ENCODE measurements at regions not wholly inside any gene's neighbourhood (a gene's known extent, or its start where the extent isn't known, plus 50 kb on each side); places are given as distances from the start of the nearest gene placed in this dataset.

GRCh38 chr14:99040052-99040451 is 231.9 kb downstream of the BCL11B start (continued):
- TF ChIP-seq, protein P1, sequence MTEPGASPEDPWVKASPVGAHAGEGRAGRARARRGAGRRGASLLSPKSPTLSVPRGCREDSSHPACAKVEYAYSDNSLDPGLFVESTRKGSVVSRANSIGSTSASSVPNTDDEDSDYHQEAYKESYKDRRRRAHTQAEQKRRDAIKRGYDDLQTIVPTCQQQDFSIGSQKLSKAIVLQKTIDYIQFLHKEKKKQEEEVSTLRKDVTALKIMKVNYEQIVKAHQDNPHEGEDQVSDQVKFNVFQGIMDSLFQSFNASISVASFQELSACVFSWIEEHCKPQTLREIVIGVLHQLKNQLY (CRISPR knock-in tag; IDR thresholded peaks at IDR 0.05): no peak
- no peak for TF ChIP-seq FOXP1 (CRISPR knock-in tag; IDR thresholded peaks at IDR 0.05; ENCODE audit: borderline replicate concordance)
- no peak for TF ChIP-seq ZSCAN18 (CRISPR knock-in tag; IDR thresholded peaks at IDR 0.05)

DNA sequence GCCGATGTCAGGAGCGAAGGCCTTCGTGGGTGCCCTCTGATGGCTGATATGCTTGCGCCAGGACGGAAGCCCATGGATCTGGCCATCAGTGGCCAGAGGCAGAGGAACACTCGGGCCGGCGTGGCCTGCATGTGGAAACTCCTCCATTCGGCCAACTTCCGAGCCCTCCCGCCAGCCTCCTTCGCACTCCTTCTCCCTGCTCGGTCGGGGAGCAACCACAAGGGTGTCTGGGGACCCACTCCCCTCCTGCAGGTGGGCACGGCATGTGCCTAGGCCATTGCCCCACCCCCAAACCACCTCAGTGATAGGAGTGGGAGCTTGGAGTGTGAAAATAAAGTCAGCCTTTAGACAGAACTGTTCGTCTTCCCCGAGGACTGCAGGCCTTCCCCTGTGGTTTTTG is 231.3 kb downstream of the BCL11B start:
- CTCF ChIA-PET: interaction anchor here (1.1 kb wide), 1 partner anchor 226 kb away, joined by 5 read pairs; no protein-coding TSS in a partner anchor
- Mint-ChIP-seq H3K36me3 (peaks cover 3% of the 10 kb centered on the region; the same call in 1 of the 2 replicates), H3K9me3 (peaks cover 14% of the 10 kb centered on the region), H3K27ac (no peak overlapping the region), H3K4me3 (no peak overlapping the region), H3K4me1 (peaks cover 11% of the 10 kb centered on the region), H3K27me3 (ENCODE audit: low read depth) (no peaks in the 10 kb centered on the region)
- DNase-seq (ENCODE audit: low spot score) (no peak), ATAC-seq (no peak)
- TF ChIP-seq, protein P2, sequence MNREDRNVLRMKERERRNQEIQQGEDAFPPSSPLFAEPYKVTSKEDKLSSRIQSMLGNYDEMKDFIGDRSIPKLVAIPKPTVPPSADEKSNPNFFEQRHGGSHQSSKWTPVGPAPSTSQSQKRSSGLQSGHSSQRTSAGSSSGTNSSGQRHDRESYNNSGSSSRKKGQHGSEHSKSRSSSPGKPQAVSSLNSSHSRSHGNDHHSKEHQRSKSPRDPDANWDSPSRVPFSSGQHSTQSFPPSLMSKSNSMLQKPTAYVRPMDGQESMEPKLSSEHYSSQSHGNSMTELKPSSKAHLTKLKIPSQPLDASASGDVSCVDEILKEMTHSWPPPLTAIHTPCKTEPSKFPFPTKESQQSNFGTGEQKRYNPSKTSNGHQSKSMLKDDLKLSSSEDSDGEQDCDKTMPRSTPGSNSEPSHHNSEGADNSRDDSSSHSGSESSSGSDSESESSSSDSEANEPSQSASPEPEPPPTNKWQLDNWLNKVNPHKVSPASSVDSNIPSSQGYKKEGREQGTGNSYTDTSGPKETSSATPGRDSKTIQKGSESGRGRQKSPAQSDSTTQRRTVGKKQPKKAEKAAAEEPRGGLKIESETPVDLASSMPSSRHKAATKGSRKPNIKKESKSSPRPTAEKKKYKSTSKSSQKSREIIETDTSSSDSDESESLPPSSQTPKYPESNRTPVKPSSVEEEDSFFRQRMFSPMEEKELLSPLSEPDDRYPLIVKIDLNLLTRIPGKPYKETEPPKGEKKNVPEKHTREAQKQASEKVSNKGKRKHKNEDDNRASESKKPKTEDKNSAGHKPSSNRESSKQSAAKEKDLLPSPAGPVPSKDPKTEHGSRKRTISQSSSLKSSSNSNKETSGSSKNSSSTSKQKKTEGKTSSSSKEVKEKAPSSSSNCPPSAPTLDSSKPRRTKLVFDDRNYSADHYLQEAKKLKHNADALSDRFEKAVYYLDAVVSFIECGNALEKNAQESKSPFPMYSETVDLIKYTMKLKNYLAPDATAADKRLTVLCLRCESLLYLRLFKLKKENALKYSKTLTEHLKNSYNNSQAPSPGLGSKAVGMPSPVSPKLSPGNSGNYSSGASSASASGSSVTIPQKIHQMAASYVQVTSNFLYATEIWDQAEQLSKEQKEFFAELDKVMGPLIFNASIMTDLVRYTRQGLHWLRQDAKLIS (CRISPR knock-in tag; IDR thresholded peaks at IDR 0.05; ENCODE audit: borderline replicate concordance): no peak
- TF ChIP-seq USF1 (CRISPR knock-in tag; IDR thresholded peaks at IDR 0.05): no peak
- TF ChIP-seq, protein P3, sequence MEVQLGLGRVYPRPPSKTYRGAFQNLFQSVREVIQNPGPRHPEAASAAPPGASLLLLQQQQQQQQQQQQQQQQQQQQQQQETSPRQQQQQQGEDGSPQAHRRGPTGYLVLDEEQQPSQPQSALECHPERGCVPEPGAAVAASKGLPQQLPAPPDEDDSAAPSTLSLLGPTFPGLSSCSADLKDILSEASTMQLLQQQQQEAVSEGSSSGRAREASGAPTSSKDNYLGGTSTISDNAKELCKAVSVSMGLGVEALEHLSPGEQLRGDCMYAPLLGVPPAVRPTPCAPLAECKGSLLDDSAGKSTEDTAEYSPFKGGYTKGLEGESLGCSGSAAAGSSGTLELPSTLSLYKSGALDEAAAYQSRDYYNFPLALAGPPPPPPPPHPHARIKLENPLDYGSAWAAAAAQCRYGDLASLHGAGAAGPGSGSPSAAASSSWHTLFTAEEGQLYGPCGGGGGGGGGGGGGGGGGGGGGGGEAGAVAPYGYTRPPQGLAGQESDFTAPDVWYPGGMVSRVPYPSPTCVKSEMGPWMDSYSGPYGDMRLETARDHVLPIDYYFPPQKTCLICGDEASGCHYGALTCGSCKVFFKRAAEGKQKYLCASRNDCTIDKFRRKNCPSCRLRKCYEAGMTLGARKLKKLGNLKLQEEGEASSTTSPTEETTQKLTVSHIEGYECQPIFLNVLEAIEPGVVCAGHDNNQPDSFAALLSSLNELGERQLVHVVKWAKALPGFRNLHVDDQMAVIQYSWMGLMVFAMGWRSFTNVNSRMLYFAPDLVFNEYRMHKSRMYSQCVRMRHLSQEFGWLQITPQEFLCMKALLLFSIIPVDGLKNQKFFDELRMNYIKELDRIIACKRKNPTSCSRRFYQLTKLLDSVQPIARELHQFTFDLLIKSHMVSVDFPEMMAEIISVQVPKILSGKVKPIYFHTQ (CRISPR knock-in tag; IDR thresholded peaks at IDR 0.05): no peak
- no peak for TF ChIP-seq ZNF232 (CRISPR knock-in tag; IDR thresholded peaks at IDR 0.05)
- TF ChIP-seq NFE2L1 (CRISPR knock-in tag; IDR thresholded peaks at IDR 0.05): no peak
- TF ChIP-seq IRF1 (CRISPR knock-in tag; IDR thresholded peaks at IDR 0.05): no peak
- no peak for TF ChIP-seq GRHL2 (CRISPR knock-in tag; IDR thresholded peaks at IDR 0.05; ENCODE audit: insufficient replicate concordance, severe bottlenecking)
- TF ChIP-seq JUN (CRISPR knock-in tag; IDR thresholded peaks at IDR 0.05): no peak
- POLR2A ChIA-PET: interaction anchor here (0.6 kb wide), 1 partner anchor 120 kb away, joined by 3 read pairs; no protein-coding TSS in a partner anchor

DNA sequence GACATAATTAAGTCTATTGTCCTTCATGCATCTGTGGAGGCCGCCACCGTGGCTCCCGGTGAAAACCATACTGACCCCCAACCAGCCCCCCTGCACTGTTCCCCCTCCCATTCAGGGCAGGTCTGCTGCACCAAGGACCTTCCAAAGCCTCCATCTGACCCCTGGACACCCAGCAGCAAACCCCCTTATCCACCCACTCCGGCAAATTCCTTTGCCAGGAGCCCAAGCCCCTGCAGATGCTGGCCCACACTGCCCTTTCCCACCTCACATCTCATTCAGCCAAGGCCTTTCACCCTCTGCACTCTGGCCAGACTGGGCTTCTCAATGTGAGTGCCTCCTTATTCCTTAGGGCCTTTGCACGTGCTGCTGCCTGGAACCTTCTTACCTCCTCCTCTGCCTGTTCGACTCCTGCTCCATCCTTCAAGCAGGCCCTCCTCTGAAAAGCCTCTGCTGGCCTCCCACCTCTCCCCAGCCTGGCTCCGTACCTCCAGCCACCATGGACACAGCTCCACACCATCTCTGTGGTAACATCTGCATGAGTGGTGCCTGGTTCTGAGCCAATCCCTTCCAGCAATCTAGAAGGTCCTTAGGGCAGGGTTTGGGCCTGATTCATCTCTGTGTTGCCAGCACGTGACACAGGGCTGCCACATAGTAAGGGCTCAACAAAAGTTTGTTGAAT is 230.7 kb downstream of the BCL11B start:
- CTCF ChIA-PET: interaction anchor here (1.4 kb wide), 1 partner anchor 225 kb away, joined by 5 read pairs; no protein-coding TSS in a partner anchor
- peaks cover 14% of the 10 kb centered on the region for H3K9me3 Mint-ChIP-seq
- H3K36me3 Mint-ChIP-seq: peaks cover 3% of the 10 kb centered on the region; the same call in 1 of the 2 replicates
- peaks cover 8% of the 10 kb centered on the region for H3K4me1 Mint-ChIP-seq
- TF ChIP-seq OVOL2 (CRISPR knock-in tag; IDR thresholded peaks at IDR 0.05; ENCODE audit: borderline replicate concordance) (no peak), KAT7 (CRISPR knock-in tag; IDR thresholded peaks at IDR 0.05; ENCODE audit: borderline replicate concordance) (no peak), ZNF232 (CRISPR knock-in tag; IDR thresholded peaks at IDR 0.05) (no peak)
- TF ChIP-seq, protein P4, sequence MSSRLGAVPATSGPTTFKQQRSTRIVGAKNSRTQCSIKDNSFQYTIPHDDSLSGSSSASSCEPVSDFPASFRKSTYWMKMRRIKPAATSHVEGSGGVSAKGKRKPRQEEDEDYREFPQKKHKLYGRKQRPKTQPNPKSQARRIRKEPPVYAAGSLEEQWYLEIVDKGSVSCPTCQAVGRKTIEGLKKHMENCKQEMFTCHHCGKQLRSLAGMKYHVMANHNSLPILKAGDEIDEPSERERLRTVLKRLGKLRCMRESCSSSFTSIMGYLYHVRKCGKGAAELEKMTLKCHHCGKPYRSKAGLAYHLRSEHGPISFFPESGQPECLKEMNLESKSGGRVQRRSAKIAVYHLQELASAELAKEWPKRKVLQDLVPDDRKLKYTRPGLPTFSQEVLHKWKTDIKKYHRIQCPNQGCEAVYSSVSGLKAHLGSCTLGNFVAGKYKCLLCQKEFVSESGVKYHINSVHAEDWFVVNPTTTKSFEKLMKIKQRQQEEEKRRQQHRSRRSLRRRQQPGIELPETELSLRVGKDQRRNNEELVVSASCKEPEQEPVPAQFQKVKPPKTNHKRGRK (CRISPR knock-in tag; IDR thresholded peaks at IDR 0.05; ENCODE audit: borderline replicate concordance): no peak
- TF ChIP-seq, protein P5, sequence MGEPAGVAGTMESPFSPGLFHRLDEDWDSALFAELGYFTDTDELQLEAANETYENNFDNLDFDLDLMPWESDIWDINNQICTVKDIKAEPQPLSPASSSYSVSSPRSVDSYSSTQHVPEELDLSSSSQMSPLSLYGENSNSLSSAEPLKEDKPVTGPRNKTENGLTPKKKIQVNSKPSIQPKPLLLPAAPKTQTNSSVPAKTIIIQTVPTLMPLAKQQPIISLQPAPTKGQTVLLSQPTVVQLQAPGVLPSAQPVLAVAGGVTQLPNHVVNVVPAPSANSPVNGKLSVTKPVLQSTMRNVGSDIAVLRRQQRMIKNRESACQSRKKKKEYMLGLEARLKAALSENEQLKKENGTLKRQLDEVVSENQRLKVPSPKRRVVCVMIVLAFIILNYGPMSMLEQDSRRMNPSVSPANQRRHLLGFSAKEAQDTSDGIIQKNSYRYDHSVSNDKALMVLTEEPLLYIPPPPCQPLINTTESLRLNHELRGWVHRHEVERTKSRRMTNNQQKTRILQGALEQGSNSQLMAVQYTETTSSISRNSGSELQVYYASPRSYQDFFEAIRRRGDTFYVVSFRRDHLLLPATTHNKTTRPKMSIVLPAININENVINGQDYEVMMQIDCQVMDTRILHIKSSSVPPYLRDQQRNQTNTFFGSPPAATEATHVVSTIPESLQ (CRISPR knock-in tag; IDR thresholded peaks at IDR 0.05): no peak
- POLR2A ChIA-PET: no interaction called here
- H3K4me3 Mint-ChIP-seq: no peak overlapping the region
- H3K27ac Mint-ChIP-seq: no peak overlapping the region
- DNase-seq (ENCODE audit: low spot score): no peak
- ATAC-seq: no peak
- no peaks in the 10 kb centered on the region for H3K27me3 Mint-ChIP-seq (ENCODE audit: low read depth)

All from WTC11 (cell line).